ENCODE measurements at regions not wholly inside any gene's neighbourhood (a gene's known extent, or its start where the extent isn't known, plus 50 kb on each side); places are given as distances from the start of the nearest gene placed in this dataset.

- DNase-seq = no peak
Measured at GRCh38 chr20:59376109-59376841, 75.9 kb downstream of the EDN3 start.

- DNase-seq = no peak
Measured at GRCh38 chr20:59376998-59377397, 76.6 kb downstream of the EDN3 start.

GRCh38 chr20:59377842-59378241, 77.4 kb downstream of the EDN3 start:
- no peak for DNase-seq

GRCh38 chr20:59378396-59378795, 78.0 kb downstream of the EDN3 start:
- no peak for DNase-seq

GRCh38 chr20:59378966-59379365, 78.6 kb downstream of the EDN3 start:
- no peak for DNase-seq

GRCh38 chr20:59381689-59382088, 81.3 kb downstream of the EDN3 start:
- no peak for DNase-seq

GRCh38 chr20:59382157-59382725, 81.8 kb downstream of the EDN3 start:
- no peak for DNase-seq

- DNase-seq = no peak
Measured at GRCh38 chr20:59382907-59383306, 82.5 kb downstream of the EDN3 start.

GRCh38 chr20:59385038-59385437, 84.6 kb downstream of the EDN3 start:
- no peak for DNase-seq

GRCh38 chr20:59385480-59385879, 85.1 kb downstream of the EDN3 start:
- no peak for DNase-seq

GRCh38 chr20:59386809-59387208, 86.4 kb downstream of the EDN3 start:
- DNase-seq = no peak

- no peak for DNase-seq
Measured at GRCh38 chr20:59387891-59388290, 87.5 kb downstream of the EDN3 start.

GRCh38 chr20:59388402-59388801, 88.0 kb downstream of the EDN3 start:
- no peak for DNase-seq

GRCh38 chr20:59390437-59390836, 90.0 kb downstream of the EDN3 start:
- no peak for DNase-seq

- DNase-seq = no peak
Measured at GRCh38 chr20:59391975-59392374, 91.6 kb downstream of the EDN3 start.

GRCh38 chr20:59392736-59393135, 92.3 kb downstream of the EDN3 start:
- DNase-seq = no peak

- no peak for DNase-seq
Measured at GRCh38 chr20:59393142-59393541, 92.7 kb downstream of the EDN3 start.

GRCh38 chr20:59395729-59396128, 95.3 kb downstream of the EDN3 start:
- no peak for DNase-seq

- DNase-seq = no peak
Measured at GRCh38 chr20:59398537-59399205, 98.3 kb downstream of the EDN3 start.

- no peak for DNase-seq
Measured at GRCh38 chr20:59399426-59400099, 99.2 kb downstream of the EDN3 start.

- DNase-seq = no peak
Measured at GRCh38 chr20:59400708-59401107, 100.3 kb downstream of the EDN3 start.

GRCh38 chr20:59402681-59403080, 102.3 kb downstream of the EDN3 start:
- no peak for DNase-seq

GRCh38 chr20:59403261-59403961, 103.0 kb downstream of the EDN3 start:
- DNase-seq = no peak

Data from NCI-H1417 treated with DMSO at 0.1 percent for 48 hours (cell line).